ENCODE measurements at regions not wholly inside any gene's neighbourhood (a gene's known extent, or its start where the extent isn't known, plus 50 kb on each side); places are given as distances from the start of the nearest gene placed in this dataset.
"Not testable (repeated sequence)": the region's sequence is repeated elsewhere in the genome, so short reads cannot be mapped to it uniquely, and the experiment has no call there.

GRCh38 chr7:9507290-9507689, 1073.9 kb downstream of the NXPH1 start:
- TF ChIP-seq CTCF (IDR thresholded peaks at IDR 0.05), result no peak
- Mint-ChIP-seq H3K4me3 (no peak overlapping the region), H3K27ac (no peak overlapping the region), H3K4me1 (no peaks in the 10 kb centered on the region), H3K9me3 (no peaks in the 10 kb centered on the region), H3K36me3 (ENCODE audit: low read depth) (no peaks in the 10 kb centered on the region), H3K27me3 (ENCODE audit: low read depth, poor library complexity) (peaks cover 3% of the 10 kb centered on the region)
- no peak for DNase-seq

GRCh38 chr7:9516662-9517061, 1083.3 kb downstream of the NXPH1 start:
- Mint-ChIP-seq H3K27ac (no peak overlapping the region), H3K27me3 (ENCODE audit: low read depth, poor library complexity) (no peaks in the 10 kb centered on the region), H3K36me3 (ENCODE audit: low read depth) (no peaks in the 10 kb centered on the region), H3K4me3 (no peak overlapping the region), H3K4me1 (no peaks in the 10 kb centered on the region), H3K9me3 (no peaks in the 10 kb centered on the region)
- TF ChIP-seq CTCF (IDR thresholded peaks at IDR 0.05), result no peak
- DNase-seq, result no peak

- H3K4me1 Mint-ChIP-seq, result no peaks in the 10 kb centered on the region
- H3K9me3 Mint-ChIP-seq, result no peaks in the 10 kb centered on the region
- H3K27me3 Mint-ChIP-seq (ENCODE audit: low read depth, poor library complexity), result no peaks in the 10 kb centered on the region
- no peak for DNase-seq
- H3K36me3 Mint-ChIP-seq (ENCODE audit: low read depth), result no peaks in the 10 kb centered on the region
- no peak overlapping the region for H3K4me3 Mint-ChIP-seq
- no peak for TF ChIP-seq CTCF (IDR thresholded peaks at IDR 0.05)
- no peak overlapping the region for H3K27ac Mint-ChIP-seq
Measured at GRCh38 chr7:9523579-9523978, 1090.2 kb downstream of the NXPH1 start.

GRCh38 chr7:9552431-9552830, 1119.0 kb downstream of the NXPH1 start:
- DNase-seq; H3K36me3 Mint-ChIP-seq (ENCODE audit: low read depth); H3K4me3 Mint-ChIP-seq; H3K27ac Mint-ChIP-seq; H3K4me1 Mint-ChIP-seq; H3K27me3 Mint-ChIP-seq (ENCODE audit: low read depth, poor library complexity); H3K9me3 Mint-ChIP-seq: not testable (repeated sequence)

GRCh38 chr7:9557853-9558252, 1124.4 kb downstream of the NXPH1 start:
- no peaks in the 10 kb centered on the region for H3K4me1 Mint-ChIP-seq
- TF ChIP-seq CTCF (IDR thresholded peaks at IDR 0.05), result no peak
- H3K4me3 Mint-ChIP-seq, result no peak overlapping the region
- no peaks in the 10 kb centered on the region for H3K36me3 Mint-ChIP-seq (ENCODE audit: low read depth)
- H3K9me3 Mint-ChIP-seq, result no peaks in the 10 kb centered on the region
- no peak for DNase-seq
- peaks cover 3% of the 10 kb centered on the region for H3K27me3 Mint-ChIP-seq (ENCODE audit: low read depth, poor library complexity)
- H3K27ac Mint-ChIP-seq, result no peak overlapping the region

GRCh38 chr7:9575716-9576115, 1142.3 kb downstream of the NXPH1 start:
- Mint-ChIP-seq H3K36me3 (ENCODE audit: low read depth) (no peaks in the 10 kb centered on the region), H3K9me3 (no peaks in the 10 kb centered on the region), H3K27me3 (ENCODE audit: low read depth, poor library complexity) (no peaks in the 10 kb centered on the region), H3K27ac (no peak overlapping the region), H3K4me3 (no peak overlapping the region), H3K4me1 (no peaks in the 10 kb centered on the region)
- TF ChIP-seq CTCF (IDR thresholded peaks at IDR 0.05), result no peak
- no peak for DNase-seq
